ENCODE measurements at regions not wholly inside any gene's neighbourhood (a gene's known extent, or its start where the extent isn't known, plus 50 kb on each side); places are given as distances from the start of the nearest gene placed in this dataset.
"Not testable (repeated sequence)": the region's sequence is repeated elsewhere in the genome, so short reads cannot be mapped to it uniquely, and the experiment has no call there.

GRCh38 chr9:20235206-20235605, 387.1 kb downstream of the MLLT3 start:
- H3K4me3 ChIP-seq (ENCODE audit: insufficient read depth, low read depth, low read length); H3K9ac ChIP-seq (ENCODE audit: low read depth, low read length); H3K36me3 ChIP-seq (ENCODE audit: control insufficient read depth, insufficient read depth, low read length); H4K5ac ChIP-seq (ENCODE audit: low read depth, low read length); H2AK9ac ChIP-seq (replicated peaks; ENCODE audit: low read depth, low read length, poor library complexity); H3K4me1 ChIP-seq (ENCODE audit: control insufficient read depth, insufficient read depth, low read length); BruUV-seq (replicated peaks); H2BK20ac ChIP-seq (ENCODE audit: low read depth, low read length); H3K56ac ChIP-seq (ENCODE audit: extremely low read depth, insufficient read depth, low read length); H3K23ac ChIP-seq (ENCODE audit: low read depth, low read length); H4K8ac ChIP-seq (ENCODE audit: low read depth in 2 of 2, low read length in 2 of 2); H3K14ac ChIP-seq (replicated peaks; ENCODE audit: low read depth, low read length); H3K79me1 ChIP-seq (ENCODE audit: low read depth in 1 of 2, low read length in 2 of 2); DNase-seq; H2BK15ac ChIP-seq (ENCODE audit: low read depth, low read length); H2AFZ ChIP-seq (replicated peaks; ENCODE audit: low read length, poor library complexity); H2BK5ac ChIP-seq (ENCODE audit: low read depth, low read length, poor library complexity, severe bottlenecking); H3K4me2 ChIP-seq (ENCODE audit: low read depth, low read length); H4K20me1 ChIP-seq (ENCODE audit: insufficient read depth, low read length); H3K4ac ChIP-seq (ENCODE audit: low read depth, low read length); H2AK5ac ChIP-seq (ENCODE audit: low read depth, low read length); CTCF ChIA-PET; in situ Hi-C loops (cut with MboI; ENCODE audit: low sequenced_read_pairs); H3K27ac ChIP-seq (ENCODE audit: insufficient read depth, low read length); ATAC-seq (ENCODE audit: low read depth); H3K9me1 ChIP-seq (ENCODE audit: insufficient read depth, low read length); H3K18ac ChIP-seq (ENCODE audit: low read depth, low read length); dilution Hi-C loops (cut with HindIII; ENCODE audit: low sequenced_read_pairs, unreplicated experiment); H3K9me3 ChIP-seq (ENCODE audit: control insufficient read depth, insufficient read depth, low read length); intact Hi-C loops (cut with micrococcal nuclease); POLR2A ChIA-PET (ENCODE audit: unreplicated experiment); H3K27me3 ChIP-seq (ENCODE audit: control insufficient read depth, insufficient read depth, low read length); H2BK120ac ChIP-seq (ENCODE audit: low read depth, low read length); H4K91ac ChIP-seq (ENCODE audit: insufficient read depth, low read depth, low read length): not testable (repeated sequence)
- 87% methylated on average over 6 of the region's 11 CpGs; no CpG with 5 or more reads in 1 of the 2 experiments for WGBS, 2 experiments (ENCODE audit: extremely low coverage in 2 of 2, insufficient read length in 1 of 2)
